Effector memory CD8-positive, alpha-beta T cell (primary cell): ENCODE measurements at regions not wholly inside any gene's neighbourhood (a gene's known extent, or its start where the extent isn't known, plus 50 kb on each side); places are given as distances from the start of the nearest gene placed in this dataset.

Experiments
- ATAC-seq: fragments of 150-1000 bp; cut with Tn5 transposase; replicated peaks from 2 replicates; pipeline ENCODE4 v1.10.0; 2021; ENCODE audit warnings: mild to moderate bottlenecking, moderate library complexity
- DNase-seq, 3 experiments: peaks; one replicate each; pipeline ENCODE4 v3.0.0; 2021
- H3K27ac Mint-ChIP-seq, 2 donors: one replicate each; pipeline ENCODE4 v1.8.0; 2022; ENCODE audit warnings: mild to moderate bottlenecking in 2 of 2, mixed read lengths in 2 of 2, moderate library complexity in 2 of 2
- H3K27me3 Mint-ChIP-seq, 2 donors: one replicate each; pipeline ENCODE4 v1.8.0; 2022; ENCODE audit warnings: mixed read lengths in 2 of 2
- H3K36me3 Mint-ChIP-seq: one replicate; pipeline ENCODE4 v1.8.0; 2022; ENCODE audit warnings: mild to moderate bottlenecking, moderate library complexity, mixed read lengths; ENCODE audit not compliant: insufficient read depth
- H3K4me1 Mint-ChIP-seq, 2 donors: one replicate each; pipeline ENCODE4 v1.8.0; 2022; ENCODE audit warnings: low read depth in 2 of 2, mixed read lengths in 2 of 2
- H3K4me3 Mint-ChIP-seq, 2 donors: one replicate each; pipeline ENCODE4 v1.8.0; 2022; ENCODE audit warnings: mild to moderate bottlenecking in 2 of 2, mixed read lengths in 2 of 2, moderate library complexity in 2 of 2
- H3K9me3 Mint-ChIP-seq, 2 donors: one replicate each; pipeline ENCODE4 v1.8.0; 2022; ENCODE audit warnings: mixed read lengths in 2 of 2

GRCh38 chr5:29367176-29367833 lies 1826.2 kb upstream of the CDH6 start:
- no peak for DNase-seq
- H3K36me3 Mint-ChIP-seq: no peaks in the 10 kb centered on the region
- peaks cover 17 to 37% of the 10 kb centered on the region in 2 donors for H3K9me3 Mint-ChIP-seq
- H3K27ac Mint-ChIP-seq: no peak overlapping the region
- no peak for ATAC-seq
- H3K4me1 Mint-ChIP-seq: no peaks in the 10 kb centered on the region
- no peaks in the 10 kb centered on the region for H3K27me3 Mint-ChIP-seq
- H3K4me3 Mint-ChIP-seq: no peak overlapping the region

GRCh38 chr5:29351170-29351569 lies 1842.3 kb upstream of the CDH6 start:
- H3K36me3 Mint-ChIP-seq: no peaks in the 10 kb centered on the region
- ATAC-seq (no peak), DNase-seq (no peak)
- no peak overlapping the region for H3K27ac Mint-ChIP-seq
- H3K9me3 Mint-ChIP-seq: no peaks in the 10 kb centered on the region
- H3K4me3 Mint-ChIP-seq: no peak overlapping the region
- no peaks in the 10 kb centered on the region for H3K27me3 Mint-ChIP-seq
- no peaks in the 10 kb centered on the region for H3K4me1 Mint-ChIP-seq

- ATAC-seq (no peak), DNase-seq (no peak)
- Mint-ChIP-seq H3K27me3 (no peaks in the 10 kb centered on the region), H3K4me3 (no peak overlapping the region), H3K27ac (no peak overlapping the region), H3K4me1 (no peaks in the 10 kb centered on the region), H3K36me3 (no peaks in the 10 kb centered on the region), H3K9me3 (peaks cover 16 to 19% of the 10 kb centered on the region in 2 donors)
These were observed 1856.5 kb upstream of the CDH6 start for GRCh38 chr5:29337030-29337429.

GRCh38 chr5:29321591-29321990 lies 1871.9 kb upstream of the CDH6 start:
- Mint-ChIP-seq H3K27ac (no peak overlapping the region), H3K36me3 (no peaks in the 10 kb centered on the region), H3K4me1 (no peaks in the 10 kb centered on the region), H3K9me3 (peaks cover 4 to 11% of the 10 kb centered on the region in 2 donors), H3K27me3 (no peaks in the 10 kb centered on the region), H3K4me3 (no peak overlapping the region)
- ATAC-seq (no peak), DNase-seq (no peak)

GRCh38 chr5:29309359-29309758 lies 1884.1 kb upstream of the CDH6 start:
- ATAC-seq: no peak
- Mint-ChIP-seq H3K27me3 (no peaks in the 10 kb centered on the region), H3K27ac (no peak overlapping the region), H3K36me3 (no peaks in the 10 kb centered on the region), H3K4me1 (no peaks in the 10 kb centered on the region), H3K9me3 (peaks cover 2 to 19% of the 10 kb centered on the region in 2 donors), H3K4me3 (no peak overlapping the region)
- no peak for DNase-seq

GRCh38 chr5:29307478-29307877 lies 1886.0 kb upstream of the CDH6 start:
- DNase-seq: no peak
- Mint-ChIP-seq H3K27ac (no peak overlapping the region), H3K9me3 (peaks cover 2 to 19% of the 10 kb centered on the region in 2 donors), H3K4me1 (no peaks in the 10 kb centered on the region), H3K27me3 (no peaks in the 10 kb centered on the region), H3K4me3 (no peak overlapping the region), H3K36me3 (no peaks in the 10 kb centered on the region)
- no peak for ATAC-seq

GRCh38 chr5:29304545-29304944 lies 1888.9 kb upstream of the CDH6 start:
- H3K9me3 Mint-ChIP-seq: peaks cover 1 to 14% of the 10 kb centered on the region in 2 donors
- ATAC-seq (no peak), DNase-seq (no peak)
- H3K27ac Mint-ChIP-seq: no peak overlapping the region
- H3K36me3 Mint-ChIP-seq: no peaks in the 10 kb centered on the region
- no peaks in the 10 kb centered on the region for H3K27me3 Mint-ChIP-seq
- no peak overlapping the region for H3K4me3 Mint-ChIP-seq
- H3K4me1 Mint-ChIP-seq: no peaks in the 10 kb centered on the region

- DNase-seq (no peak), ATAC-seq (no peak)
- Mint-ChIP-seq H3K4me3 (no peak overlapping the region), H3K27me3 (no peaks in the 10 kb centered on the region), H3K9me3 (peaks cover 0 to 3% of the 10 kb centered on the region in 2 donors), H3K4me1 (no peaks in the 10 kb centered on the region), H3K27ac (no peak overlapping the region), H3K36me3 (no peaks in the 10 kb centered on the region)
These were observed 1896.9 kb upstream of the CDH6 start for GRCh38 chr5:29296548-29296947.

GRCh38 chr5:29277642-29278041 lies 1915.8 kb upstream of the CDH6 start:
- H3K4me3 Mint-ChIP-seq: no peak overlapping the region
- H3K9me3 Mint-ChIP-seq: peaks cover 8 to 11% of the 10 kb centered on the region in 2 donors
- DNase-seq: no peak
- H3K4me1 Mint-ChIP-seq: no peaks in the 10 kb centered on the region
- H3K27ac Mint-ChIP-seq: no peak overlapping the region
- no peak for ATAC-seq
- no peaks in the 10 kb centered on the region for H3K36me3 Mint-ChIP-seq
- no peaks in the 10 kb centered on the region for H3K27me3 Mint-ChIP-seq

GRCh38 chr5:29276371-29276770 lies 1917.1 kb upstream of the CDH6 start:
- Mint-ChIP-seq H3K36me3 (no peaks in the 10 kb centered on the region), H3K27me3 (no peaks in the 10 kb centered on the region), H3K9me3 (peaks cover 10 to 13% of the 10 kb centered on the region in 2 donors), H3K4me1 (no peaks in the 10 kb centered on the region), H3K4me3 (no peak overlapping the region), H3K27ac (no peak overlapping the region)
- DNase-seq (no peak), ATAC-seq (no peak)

GRCh38 chr5:29263915-29264351 lies 1929.6 kb upstream of the CDH6 start:
- Mint-ChIP-seq H3K4me1 (no peaks in the 10 kb centered on the region), H3K4me3 (no peak overlapping the region), H3K36me3 (no peaks in the 10 kb centered on the region), H3K27me3 (no peaks in the 10 kb centered on the region), H3K27ac (no peak overlapping the region), H3K9me3 (peaks cover 2 to 22% of the 10 kb centered on the region in 2 donors)
- DNase-seq: no peak
- no peak for ATAC-seq

- H3K36me3 Mint-ChIP-seq: no peaks in the 10 kb centered on the region
- H3K4me1 Mint-ChIP-seq: no peaks in the 10 kb centered on the region
- ATAC-seq: no peak
- H3K9me3 Mint-ChIP-seq: peaks cover 2 to 29% of the 10 kb centered on the region in 2 donors
- no peak overlapping the region for H3K4me3 Mint-ChIP-seq
- no peak overlapping the region for H3K27ac Mint-ChIP-seq
- DNase-seq: no peak
- no peaks in the 10 kb centered on the region for H3K27me3 Mint-ChIP-seq
These were observed 1931.0 kb upstream of the CDH6 start for GRCh38 chr5:29262339-29263123.

GRCh38 chr5:29261213-29261612 lies 1932.3 kb upstream of the CDH6 start:
- H3K4me1 Mint-ChIP-seq: no peaks in the 10 kb centered on the region
- H3K9me3 Mint-ChIP-seq: peaks cover 2 to 29% of the 10 kb centered on the region in 2 donors
- DNase-seq: no peak
- H3K4me3 Mint-ChIP-seq: no peak overlapping the region
- H3K27ac Mint-ChIP-seq: no peak overlapping the region
- no peaks in the 10 kb centered on the region for H3K27me3 Mint-ChIP-seq
- no peaks in the 10 kb centered on the region for H3K36me3 Mint-ChIP-seq
- ATAC-seq: no peak

- DNase-seq (no peak), ATAC-seq (no peak)
- H3K27ac Mint-ChIP-seq: no peak overlapping the region
- no peaks in the 10 kb centered on the region for H3K27me3 Mint-ChIP-seq
- H3K36me3 Mint-ChIP-seq: no peaks in the 10 kb centered on the region
- H3K9me3 Mint-ChIP-seq: peaks cover 2 to 5% of the 10 kb centered on the region in 2 donors
- H3K4me3 Mint-ChIP-seq: no peak overlapping the region
- H3K4me1 Mint-ChIP-seq: no peaks in the 10 kb centered on the region
These were observed 1941.1 kb upstream of the CDH6 start for GRCh38 chr5:29252390-29252789.
